ENCODE measurements at regions not wholly inside any gene's neighbourhood (a gene's known extent, or its start where the extent isn't known, plus 50 kb on each side); places are given as distances from the start of the nearest gene placed in this dataset.

DNA sequence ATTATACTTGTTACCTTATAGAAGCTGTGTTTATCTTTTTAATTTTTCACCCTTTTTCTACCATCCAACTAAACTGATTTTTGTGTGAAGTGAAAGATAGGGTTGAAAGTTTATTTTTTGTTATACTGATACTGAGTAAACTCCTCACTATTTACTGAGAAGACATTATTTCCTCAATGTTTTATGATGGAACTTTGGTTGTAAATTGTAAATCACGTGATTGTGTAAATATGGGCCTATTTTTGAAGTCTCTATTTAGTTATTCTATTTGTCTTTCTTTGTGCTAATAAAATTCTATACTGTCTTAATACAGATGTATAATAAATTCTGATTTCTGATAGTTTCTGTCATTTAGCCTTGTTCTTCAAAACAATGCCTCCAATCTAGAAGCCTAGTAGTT is 697.2 kb upstream of the SLC8A1 start:
- H3K9me3 ChIP-seq, result no peaks in the 10 kb centered on the region
- Mint-ChIP-seq H3K27me3 (ENCODE audit: insufficient read depth, unreplicated experiment) (peaks cover 4% of the 10 kb centered on the region), H3K4me3 (ENCODE audit: unreplicated experiment) (no peak overlapping the region), H3K9me3 (ENCODE audit: unreplicated experiment) (no peaks in the 10 kb centered on the region), H3K36me3 (ENCODE audit: insufficient read depth, unreplicated experiment) (no peaks in the 10 kb centered on the region), H3K4me1 (ENCODE audit: low read depth, unreplicated experiment) (no peaks in the 10 kb centered on the region), H3K27ac (ENCODE audit: unreplicated experiment) (no peak overlapping the region)
- POLR2A ChIA-PET, result no interaction called here
- H3K4me1 ChIP-seq, result no peaks in the 10 kb centered on the region
- TF ChIP-seq, protein P1, sequence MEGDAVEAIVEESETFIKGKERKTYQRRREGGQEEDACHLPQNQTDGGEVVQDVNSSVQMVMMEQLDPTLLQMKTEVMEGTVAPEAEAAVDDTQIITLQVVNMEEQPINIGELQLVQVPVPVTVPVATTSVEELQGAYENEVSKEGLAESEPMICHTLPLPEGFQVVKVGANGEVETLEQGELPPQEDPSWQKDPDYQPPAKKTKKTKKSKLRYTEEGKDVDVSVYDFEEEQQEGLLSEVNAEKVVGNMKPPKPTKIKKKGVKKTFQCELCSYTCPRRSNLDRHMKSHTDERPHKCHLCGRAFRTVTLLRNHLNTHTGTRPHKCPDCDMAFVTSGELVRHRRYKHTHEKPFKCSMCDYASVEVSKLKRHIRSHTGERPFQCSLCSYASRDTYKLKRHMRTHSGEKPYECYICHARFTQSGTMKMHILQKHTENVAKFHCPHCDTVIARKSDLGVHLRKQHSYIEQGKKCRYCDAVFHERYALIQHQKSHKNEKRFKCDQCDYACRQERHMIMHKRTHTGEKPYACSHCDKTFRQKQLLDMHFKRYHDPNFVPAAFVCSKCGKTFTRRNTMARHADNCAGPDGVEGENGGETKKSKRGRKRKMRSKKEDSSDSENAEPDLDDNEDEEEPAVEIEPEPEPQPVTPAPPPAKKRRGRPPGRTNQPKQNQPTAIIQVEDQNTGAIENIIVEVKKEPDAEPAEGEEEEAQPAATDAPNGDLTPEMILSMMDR (IDR thresholded peaks at IDR 0.05; ENCODE audit: insufficient read depth in 1 of 2, low read depth in 1 of 2, low read length in 1 of 2, severe bottlenecking in 1 of 2, unreplicated experiment in 1 of 2), result no peak
- H3K36me3 ChIP-seq (ENCODE audit: control insufficient read depth, insufficient read depth, low read length), result no peaks in the 10 kb centered on the region
- BruUV-seq (replicated peaks), result no TSS peak
- intact Hi-C loops (cut with micrococcal nuclease; ENCODE audit: unreplicated experiment), result no loop called here
- DNase-seq, result no peak
- no peak overlapping the region for H3K4me3 ChIP-seq (ENCODE audit: low read depth, low read length)
- CTCF ChIA-PET, result no interaction called here
- H3K27me3 ChIP-seq (replicated peaks; ENCODE audit: control insufficient read depth, insufficient read depth, low read length), result no peaks in the 10 kb centered on the region

DNA sequence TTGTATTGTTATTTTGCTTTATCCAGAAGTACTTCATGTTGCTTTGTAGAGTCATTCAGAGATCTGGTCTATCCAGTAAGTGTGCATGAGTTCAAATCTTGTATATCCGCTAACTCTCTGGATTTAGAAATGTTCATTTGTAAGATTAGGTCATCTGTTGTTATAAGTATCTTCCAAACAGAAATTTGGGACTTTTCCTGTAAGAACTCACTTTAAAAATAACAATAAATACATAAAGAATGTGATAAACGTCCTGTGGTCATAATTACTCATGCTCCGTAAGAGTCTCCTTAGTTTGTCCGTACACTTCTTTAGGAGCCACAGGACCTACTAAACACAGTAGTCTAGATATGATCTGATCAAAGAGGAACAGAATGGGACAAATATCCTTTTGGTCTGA is 699.9 kb upstream of the SLC8A1 start:
- Mint-ChIP-seq H3K4me3 (ENCODE audit: unreplicated experiment) (no peak overlapping the region), H3K4me1 (ENCODE audit: low read depth, unreplicated experiment) (no peaks in the 10 kb centered on the region), H3K9me3 (ENCODE audit: unreplicated experiment) (no peaks in the 10 kb centered on the region), H3K27ac (ENCODE audit: unreplicated experiment) (no peak overlapping the region), H3K36me3 (ENCODE audit: insufficient read depth, unreplicated experiment) (no peaks in the 10 kb centered on the region), H3K27me3 (ENCODE audit: insufficient read depth, unreplicated experiment) (no peaks in the 10 kb centered on the region)
- ChIA-PET POLR2A (no interaction called here), CTCF (no interaction called here)
- Histone ChIP-seq H3K27me3 (replicated peaks; ENCODE audit: control insufficient read depth, insufficient read depth, low read length) (no peaks in the 10 kb centered on the region), H3K9me3 (no peaks in the 10 kb centered on the region), H3K4me1 (no peaks in the 10 kb centered on the region), H3K36me3 (ENCODE audit: control insufficient read depth, insufficient read depth, low read length) (no peaks in the 10 kb centered on the region), H3K4me3 (ENCODE audit: low read depth, low read length) (no peak overlapping the region)
- BruUV-seq (replicated peaks), result no TSS peak
- TF ChIP-seq, protein P1 (IDR thresholded peaks at IDR 0.05; ENCODE audit: insufficient read depth in 1 of 2, low read depth in 1 of 2, low read length in 1 of 2, severe bottlenecking in 1 of 2, unreplicated experiment in 1 of 2), result no peak
- intact Hi-C loops (cut with micrococcal nuclease; ENCODE audit: unreplicated experiment), result no loop called here
- no peak for DNase-seq

DNA sequence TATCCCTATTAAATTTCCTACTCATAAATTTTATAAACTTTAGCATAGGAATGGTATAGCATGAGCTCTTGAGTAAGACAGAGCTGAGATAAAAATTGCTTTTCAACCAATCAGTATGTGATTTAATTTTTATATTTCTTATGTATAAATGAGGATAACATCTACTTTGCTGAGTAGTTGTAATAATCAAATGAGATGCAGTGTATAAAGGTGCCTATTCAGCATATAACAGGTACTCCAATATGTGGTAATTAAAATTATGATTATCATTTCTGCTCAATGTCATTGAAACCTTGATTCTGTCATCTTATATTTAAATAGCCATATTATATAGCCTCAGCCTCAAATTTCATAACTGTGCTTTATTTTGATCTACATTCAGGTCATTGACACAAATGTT is 700.4 kb upstream of the SLC8A1 start:
- CTCF ChIA-PET, result no interaction called here

More for the DNA sequence above, 700.4 kb upstream of the SLC8A1 start:
- no TSS peak for BruUV-seq (replicated peaks)
- no peaks in the 10 kb centered on the region for H3K4me1 Mint-ChIP-seq (ENCODE audit: low read depth, unreplicated experiment)
- DNase-seq, result no peak
- H3K4me1 ChIP-seq, result no peaks in the 10 kb centered on the region
- intact Hi-C loops (cut with micrococcal nuclease; ENCODE audit: unreplicated experiment), result no loop called here
- TF ChIP-seq, protein P1 (IDR thresholded peaks at IDR 0.05; ENCODE audit: insufficient read depth in 1 of 2, low read depth in 1 of 2, low read length in 1 of 2, severe bottlenecking in 1 of 2, unreplicated experiment in 1 of 2), result no peak
- no peaks in the 10 kb centered on the region for H3K27me3 ChIP-seq (replicated peaks; ENCODE audit: control insufficient read depth, insufficient read depth, low read length)
- no peak overlapping the region for H3K4me3 ChIP-seq (ENCODE audit: low read depth, low read length)
- no peak overlapping the region for H3K27ac Mint-ChIP-seq (ENCODE audit: unreplicated experiment)
- H3K36me3 ChIP-seq (ENCODE audit: control insufficient read depth, insufficient read depth, low read length), result no peaks in the 10 kb centered on the region
- H3K9me3 Mint-ChIP-seq (ENCODE audit: unreplicated experiment), result no peaks in the 10 kb centered on the region
- H3K4me3 Mint-ChIP-seq (ENCODE audit: unreplicated experiment), result no peak overlapping the region
- H3K27me3 Mint-ChIP-seq (ENCODE audit: insufficient read depth, unreplicated experiment), result no peaks in the 10 kb centered on the region
- H3K36me3 Mint-ChIP-seq (ENCODE audit: insufficient read depth, unreplicated experiment), result no peaks in the 10 kb centered on the region
- POLR2A ChIA-PET, result no interaction called here
- H3K9me3 ChIP-seq, result no peaks in the 10 kb centered on the region
